Ovary (tissue), 7 donors: ENCODE measurements at regions not wholly inside any gene's neighbourhood (a gene's known extent, or its start where the extent isn't known, plus 50 kb on each side); places are given as distances from the start of the nearest gene placed in this dataset.

ENCODE experiments used
- DNase-seq, 5 donors: peaks; one replicate each; pipeline ENCODE4 v3.0.0-alpha.2; 2019 to 2020
- H3K27ac ChIP-seq, 2 donors: fragments of 200-600 bp; one replicate each; pipeline versions ENCODE4 v1.5.1 to v1.8.0; 2019 to 2022
- H3K27me3 ChIP-seq: fragments of 200-600 bp; one replicate; pipeline ENCODE4 v1.8.0; 2022
- H3K36me3 ChIP-seq: fragments of 200-600 bp; sonication (generic); one replicate; pipeline ENCODE4 v1.5.1; 2019
- H3K4me1 ChIP-seq: one replicate; pipeline ENCODE4 v1.8.1; 2013; ENCODE audit warnings: mild to moderate bottlenecking, moderate library complexity; ENCODE audit not compliant: insufficient read depth
- H3K4me3 ChIP-seq: fragments of 200-600 bp; sonication (generic); one replicate; pipeline ENCODE4 v1.5.1; 2017
- H3K9me3 ChIP-seq, 2 donors: fragments of 200-600 bp in 1 of 2; sonication (generic) in 1 of 2; one replicate each; pipeline versions ENCODE4 v1.5.1 to v1.8.1; 2013 to 2019; ENCODE audit warnings: mild to moderate bottlenecking in 1 of 2, moderate library complexity in 1 of 2
- EP300 ChIP-seq: sonication (generic); formaldehyde crosslinking; IDR thresholded peaks from one replicate; pipeline ENCODE4 v1.6.1; 2017; ENCODE audit warnings: antibody characterized with exemption
- POLR2A ChIP-seq: fragments of 450-650 bp; IDR thresholded peaks from one replicate; pipeline ENCODE4 v1.6.1; 2017; ENCODE audit warnings: antibody characterized with exemption, mild to moderate bottlenecking, moderate library complexity
- WGBS, 3 donors: extraction: QIAGEN DNeasy Blood & Tissue Kit in 1 of 3; methylation state at CpG; one replicate each; pipeline versions ENCODE4 v1.1.5 to v1.1.7; 2013 to 2017; 5-methylcytosine and 5-hydroxymethylcytosine counted together
- intact Hi-C, 4 donors: fragments of 100-400 bp; cut with DNase I; formaldehyde crosslinking; loops; one replicate each; pipeline versions ENCODE4 v1.11.0 to v1.15.1; 2022 to 2023
- TF ChIP-seq, protein P1 (sequence below), 3 donors: fragments of 450-650 bp in 2 of 3; fragments of 200-600 bp in 1 of 3; IDR thresholded peaks; one replicate each; pipeline versions ENCODE4 v1.5.1 to v1.8.0; 2016 to 2022; ENCODE audit warnings: antibody characterized with exemption in 3 of 3, mild to moderate bottlenecking in 1 of 3
- donor health status: DM: no; HTN: no; CAD: no; lungs with moderate emphysema.
- donor health status: DM: no; HTN: no; CAD: no.
- donor health status: Bipolar disorder and iron deficiency.
- donor health status: DM: no; HTN: no; CAD: no.
- donor health status: DM: yes; HTN: yes; CAD: no.

DNA sequence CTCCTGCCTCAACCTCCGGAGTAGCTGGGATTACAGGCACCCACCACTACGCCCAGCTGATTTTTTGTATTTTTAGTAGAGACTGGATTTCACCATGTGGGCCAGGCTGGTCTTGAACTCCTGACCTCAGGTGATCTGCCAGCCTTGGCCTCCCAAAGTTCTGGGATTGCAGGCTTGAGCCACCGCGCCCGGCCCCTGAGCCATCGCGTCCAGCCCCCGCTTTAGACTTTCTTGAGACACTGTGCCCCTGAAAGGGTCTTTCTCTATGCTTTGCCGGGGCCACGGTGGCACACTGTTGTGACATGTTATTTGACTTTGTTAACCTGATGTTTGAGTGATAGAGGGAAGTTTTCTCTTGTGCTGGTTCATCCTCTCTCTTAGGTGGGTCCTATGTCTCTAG, 186.4 kb downstream of the BTG1 start:
- Histone ChIP-seq H3K4me3 (no peak overlapping the region), H3K36me3 (no peaks in the 10 kb centered on the region)
- WGBS, 3 donors: 93 to 99% (median 99%) methylated on average over 10 of the region's 10 CpGs

DNA sequence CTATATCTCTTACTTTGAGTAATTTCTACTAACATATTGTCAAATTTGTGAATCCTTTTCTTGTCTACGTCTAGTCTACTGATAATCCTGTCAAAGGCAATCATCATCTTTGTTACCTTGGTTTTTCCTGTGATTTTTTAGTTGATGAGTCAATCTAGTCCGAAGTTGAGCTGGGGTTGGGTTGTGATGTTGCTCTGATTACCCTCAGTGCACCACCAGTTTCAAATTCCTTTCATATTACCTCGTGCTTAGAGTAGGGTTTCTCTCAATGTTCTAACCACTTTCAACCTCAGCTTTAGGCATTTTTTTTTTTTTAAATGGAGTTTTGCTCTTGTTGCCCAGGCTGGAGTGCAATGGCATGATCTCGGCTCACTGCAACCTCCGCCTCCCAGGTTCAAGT, 186.8 kb downstream of the BTG1 start:
- DNase-seq: no peak
- peaks cover 2% of the 10 kb centered on the region for H3K4me1 ChIP-seq
- no peaks in the 10 kb centered on the region for H3K9me3 ChIP-seq
- TF ChIP-seq POLR2A (no peak), EP300 (no peak)
- TF ChIP-seq, protein P1, sequence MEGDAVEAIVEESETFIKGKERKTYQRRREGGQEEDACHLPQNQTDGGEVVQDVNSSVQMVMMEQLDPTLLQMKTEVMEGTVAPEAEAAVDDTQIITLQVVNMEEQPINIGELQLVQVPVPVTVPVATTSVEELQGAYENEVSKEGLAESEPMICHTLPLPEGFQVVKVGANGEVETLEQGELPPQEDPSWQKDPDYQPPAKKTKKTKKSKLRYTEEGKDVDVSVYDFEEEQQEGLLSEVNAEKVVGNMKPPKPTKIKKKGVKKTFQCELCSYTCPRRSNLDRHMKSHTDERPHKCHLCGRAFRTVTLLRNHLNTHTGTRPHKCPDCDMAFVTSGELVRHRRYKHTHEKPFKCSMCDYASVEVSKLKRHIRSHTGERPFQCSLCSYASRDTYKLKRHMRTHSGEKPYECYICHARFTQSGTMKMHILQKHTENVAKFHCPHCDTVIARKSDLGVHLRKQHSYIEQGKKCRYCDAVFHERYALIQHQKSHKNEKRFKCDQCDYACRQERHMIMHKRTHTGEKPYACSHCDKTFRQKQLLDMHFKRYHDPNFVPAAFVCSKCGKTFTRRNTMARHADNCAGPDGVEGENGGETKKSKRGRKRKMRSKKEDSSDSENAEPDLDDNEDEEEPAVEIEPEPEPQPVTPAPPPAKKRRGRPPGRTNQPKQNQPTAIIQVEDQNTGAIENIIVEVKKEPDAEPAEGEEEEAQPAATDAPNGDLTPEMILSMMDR (IDR thresholded peaks at IDR 0.05): no peak
- intact Hi-C loops: no loop called here
- no peaks in the 10 kb centered on the region for H3K36me3 ChIP-seq
- no peaks in the 10 kb centered on the region for H3K27me3 ChIP-seq
- no peak overlapping the region for H3K27ac ChIP-seq
- WGBS, 3 donors: 87 to 89% (median 88%) methylated on average over 5 of the region's 5 CpGs
- no peak overlapping the region for H3K4me3 ChIP-seq

More for the DNA sequence above, 186.4 kb downstream of the BTG1 start:
- Histone ChIP-seq H3K27me3 (no peaks in the 10 kb centered on the region), H3K27ac (no peak overlapping the region), H3K9me3 (no peaks in the 10 kb centered on the region), H3K4me1 (peaks cover 2% of the 10 kb centered on the region)
- TF ChIP-seq POLR2A (no peak), EP300 (no peak)
- TF ChIP-seq, protein P1 (IDR thresholded peaks at IDR 0.05): no peak
- intact Hi-C loops: no loop called here
- no peak for DNase-seq

DNA sequence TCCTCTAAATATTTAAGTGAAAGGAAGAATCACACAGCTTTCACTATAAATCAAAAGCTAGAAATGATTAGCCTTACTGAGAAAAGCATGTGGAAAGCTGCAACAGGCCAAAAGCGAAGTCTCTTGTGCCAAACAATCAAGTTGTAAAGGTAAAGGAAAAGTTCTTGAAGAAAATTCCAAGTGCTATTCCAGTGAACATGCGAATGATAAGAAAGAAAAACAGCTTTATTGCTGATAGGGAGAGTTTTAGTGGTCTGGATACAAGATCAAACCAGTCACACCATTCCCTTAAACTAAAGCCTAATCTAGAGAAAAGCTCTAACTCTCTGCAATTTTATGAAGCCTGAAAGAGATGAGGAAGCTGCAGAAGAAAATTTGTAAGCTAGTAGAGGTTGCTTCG, 190.9 kb downstream of the BTG1 start:
- Histone ChIP-seq H3K4me3 (no peak overlapping the region), H3K27me3 (no peaks in the 10 kb centered on the region), H3K9me3 (no peaks in the 10 kb centered on the region), H3K4me1 (no peaks in the 10 kb centered on the region), H3K36me3 (no peaks in the 10 kb centered on the region), H3K27ac (no peak overlapping the region)
- 72 to 82% (median 80%) methylated on average over 3 of the region's 3 CpGs for WGBS, 3 donors
- intact Hi-C loops: no loop called here
- TF ChIP-seq EP300 (no peak), POLR2A (no peak)
- TF ChIP-seq, protein P1 (IDR thresholded peaks at IDR 0.05): no peak
- no peak for DNase-seq

DNA sequence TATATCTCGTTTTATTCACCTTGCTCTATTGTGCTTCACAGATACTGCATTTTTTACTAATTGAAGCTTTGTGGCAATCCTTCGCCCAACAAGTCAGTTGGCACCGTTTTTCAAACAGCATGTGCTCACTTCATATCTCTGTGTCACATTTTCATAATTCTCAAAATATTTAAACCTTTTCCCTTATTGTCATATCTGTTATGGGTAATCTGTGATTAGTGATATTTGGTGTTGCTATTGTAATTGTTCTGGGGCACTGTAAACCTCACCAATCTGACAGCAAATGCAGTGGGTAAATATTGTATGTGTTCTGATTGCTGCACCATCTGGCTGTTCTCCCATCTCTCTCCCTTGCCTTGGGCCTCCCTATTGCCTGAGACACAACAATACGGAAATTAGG, 191.3 kb downstream of the BTG1 start:
- intact Hi-C loops: no loop called here
- TF ChIP-seq POLR2A (no peak), EP300 (no peak)
- TF ChIP-seq, protein P1 (IDR thresholded peaks at IDR 0.05): no peak
- no peak overlapping the region for H3K27ac ChIP-seq

DNA sequence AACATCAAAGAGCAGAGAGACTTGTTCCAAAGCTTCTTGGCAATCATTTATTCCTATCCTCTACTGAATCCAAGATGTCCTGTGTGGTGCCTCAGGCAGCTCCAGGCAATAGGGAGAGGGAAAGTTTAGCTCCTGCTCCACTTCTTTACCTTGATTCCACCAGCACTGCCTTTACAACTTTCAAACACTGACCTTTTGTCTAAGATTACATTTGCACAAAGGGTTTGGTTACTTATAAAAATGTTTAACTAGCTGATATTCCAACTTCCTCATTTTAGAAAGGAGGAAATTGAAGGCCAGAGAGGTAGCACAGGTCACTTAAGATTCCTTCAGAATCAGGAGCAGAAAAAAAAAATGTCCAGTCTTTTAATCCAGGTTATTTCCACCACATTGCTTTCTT, 192.7 kb downstream of the BTG1 start:
- DNase-seq: no peak
- Histone ChIP-seq H3K4me3 (no peak overlapping the region), H3K36me3 (no peaks in the 10 kb centered on the region), H3K27me3 (no peaks in the 10 kb centered on the region), H3K4me1 (no peaks in the 10 kb centered on the region), H3K9me3 (no peaks in the 10 kb centered on the region), H3K27ac (no peak overlapping the region)
- intact Hi-C loops: no loop called here
- TF ChIP-seq POLR2A (no peak), EP300 (no peak)
- TF ChIP-seq, protein P1 (IDR thresholded peaks at IDR 0.05): no peak

More for the DNA sequence above, 191.3 kb downstream of the BTG1 start:
- Histone ChIP-seq H3K9me3 (no peaks in the 10 kb centered on the region), H3K36me3 (no peaks in the 10 kb centered on the region), H3K4me3 (no peak overlapping the region), H3K27me3 (no peaks in the 10 kb centered on the region), H3K4me1 (no peaks in the 10 kb centered on the region)
- no peak for DNase-seq
- WGBS, 3 donors: 59 to 64% (median 61%) methylated on average over 4 of the region's 4 CpGs
